GM18858 (cell line): ENCODE measurements at regions not wholly inside any gene's neighbourhood (a gene's known extent, or its start where the extent isn't known, plus 50 kb on each side); places are given as distances from the start of the nearest gene placed in this dataset.
A peak's percentile ranks its signal among the peaks of the same experiment; 100 is the strongest.
"Not testable (repeated sequence)": the region's sequence is repeated elsewhere in the genome, so short reads cannot be mapped to it uniquely, and the experiment has no call there.

Experiments
- ATAC-seq: cut with Tn5 transposase; IDR thresholded peaks from one replicate; pipeline ENCODE4 v1.9.1; 2021; ENCODE audit not compliant: unreplicated experiment

- ATAC-seq: no peak
Measured at GRCh38 chr11:103584021-103584420, 452.4 kb upstream of the DDI1 start.

- no peak for ATAC-seq
Measured at GRCh38 chr11:103584720-103585119, 451.7 kb upstream of the DDI1 start.

GRCh38 chr11:103585401-103585800 is 451.0 kb upstream of the DDI1 start:
- ATAC-seq: no peak

GRCh38 chr11:103585911-103586310 is 450.5 kb upstream of the DDI1 start:
- no peak for ATAC-seq

DNA sequence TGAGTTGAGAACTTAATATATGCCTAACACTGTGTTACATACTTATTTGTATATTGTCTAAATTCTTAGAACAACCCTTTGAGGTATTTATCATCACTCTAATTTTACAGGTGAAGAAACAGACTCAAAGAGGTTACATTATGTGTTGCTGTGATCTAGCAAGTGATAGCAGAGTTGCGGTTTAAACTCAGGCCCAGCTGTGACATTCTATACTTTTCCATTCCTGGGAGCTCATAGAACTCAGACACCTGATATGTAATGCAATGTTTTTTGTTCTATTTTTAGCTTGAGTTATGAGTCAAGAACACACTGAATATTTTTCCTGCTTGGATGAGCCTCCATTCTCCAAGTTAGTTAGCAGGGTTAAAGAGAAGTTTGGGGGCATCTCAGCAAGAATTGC is 449.7 kb upstream of the DDI1 start:
- no peak for ATAC-seq

- no peak for ATAC-seq
Measured at GRCh38 chr11:103587901-103588788, 448.3 kb upstream of the DDI1 start.

- no peak for ATAC-seq
Measured at GRCh38 chr11:103591554-103591953, 444.9 kb upstream of the DDI1 start.

GRCh38 chr11:103594283-103594682 is 442.2 kb upstream of the DDI1 start:
- no peak for ATAC-seq

GRCh38 chr11:103596315-103596714 is 440.1 kb upstream of the DDI1 start:
- ATAC-seq: no peak

GRCh38 chr11:103601225-103601846 is 435.1 kb upstream of the DDI1 start:
- ATAC-seq: peak; percentile 99

DNA sequence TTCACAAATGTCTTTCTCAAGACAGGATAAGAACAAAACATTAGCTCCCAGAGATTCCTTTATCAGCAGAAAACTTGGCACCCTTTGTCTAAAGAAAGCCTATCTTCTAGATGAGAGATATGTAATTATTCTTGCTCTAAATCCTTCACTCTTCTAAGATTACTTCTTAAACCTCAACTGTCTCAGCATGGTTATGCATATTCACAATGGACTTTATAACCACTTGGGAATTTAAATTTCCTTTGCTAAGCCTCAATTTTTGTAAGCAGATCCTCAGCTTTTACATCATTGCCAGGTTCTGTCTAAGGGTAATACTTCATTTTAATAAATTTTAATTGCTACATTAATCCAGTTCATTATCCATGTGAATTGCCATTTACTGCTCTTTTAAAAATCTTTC is 433.6 kb upstream of the DDI1 start:
- no peak for ATAC-seq

- no peak for ATAC-seq
Measured at GRCh38 chr11:103604310-103604709, 432.1 kb upstream of the DDI1 start.

- ATAC-seq: no peak
Measured at GRCh38 chr11:103608566-103608965, 427.9 kb upstream of the DDI1 start.

DNA sequence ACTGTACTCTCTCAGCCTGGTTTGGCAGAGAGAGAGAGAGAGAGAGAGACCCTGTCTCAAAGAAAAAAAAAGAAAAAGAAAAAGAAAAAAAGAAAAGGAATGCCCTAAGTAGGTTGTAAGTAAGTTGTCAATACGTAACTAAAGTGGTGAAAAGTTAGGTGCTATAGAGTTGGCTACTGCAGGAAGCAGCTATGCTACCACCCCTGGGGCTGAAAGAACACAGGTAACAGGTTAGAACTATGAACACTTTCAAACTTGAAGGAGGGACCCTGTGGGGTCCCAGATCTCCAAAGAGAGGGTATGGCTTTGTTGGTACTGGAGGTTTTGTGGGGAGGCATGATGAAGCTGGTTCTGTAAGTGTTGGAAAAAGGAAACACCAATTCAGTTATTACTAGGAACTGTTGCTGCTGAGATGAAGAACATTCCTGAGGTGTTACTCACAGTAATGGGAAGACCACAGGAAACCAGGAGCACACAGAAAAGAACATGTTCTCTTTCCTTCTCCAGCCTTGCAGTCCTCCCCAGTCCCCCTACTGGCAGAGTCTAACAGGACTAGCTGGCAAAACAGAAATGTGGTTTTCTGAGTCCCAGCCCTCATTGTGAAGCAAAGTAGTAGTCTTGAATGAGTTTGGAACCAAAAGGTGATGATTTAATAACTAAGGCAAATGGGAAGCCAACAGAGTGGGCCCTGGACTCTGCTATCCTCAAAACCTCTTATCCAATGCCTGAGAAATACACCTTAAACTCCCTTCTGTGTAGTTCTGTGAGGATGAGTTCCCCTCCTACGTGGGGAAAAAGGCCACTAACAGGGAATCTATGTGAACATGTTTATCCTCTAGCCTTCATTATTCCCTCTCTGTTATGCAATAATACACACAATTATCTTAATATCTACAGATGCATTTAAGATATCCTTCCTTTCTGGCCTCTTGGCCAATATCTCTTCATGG is 427.0 kb upstream of the DDI1 start:
- ATAC-seq: no peak

GRCh38 chr11:103610435-103610834 is 426.0 kb upstream of the DDI1 start:
- ATAC-seq: no peak

DNA sequence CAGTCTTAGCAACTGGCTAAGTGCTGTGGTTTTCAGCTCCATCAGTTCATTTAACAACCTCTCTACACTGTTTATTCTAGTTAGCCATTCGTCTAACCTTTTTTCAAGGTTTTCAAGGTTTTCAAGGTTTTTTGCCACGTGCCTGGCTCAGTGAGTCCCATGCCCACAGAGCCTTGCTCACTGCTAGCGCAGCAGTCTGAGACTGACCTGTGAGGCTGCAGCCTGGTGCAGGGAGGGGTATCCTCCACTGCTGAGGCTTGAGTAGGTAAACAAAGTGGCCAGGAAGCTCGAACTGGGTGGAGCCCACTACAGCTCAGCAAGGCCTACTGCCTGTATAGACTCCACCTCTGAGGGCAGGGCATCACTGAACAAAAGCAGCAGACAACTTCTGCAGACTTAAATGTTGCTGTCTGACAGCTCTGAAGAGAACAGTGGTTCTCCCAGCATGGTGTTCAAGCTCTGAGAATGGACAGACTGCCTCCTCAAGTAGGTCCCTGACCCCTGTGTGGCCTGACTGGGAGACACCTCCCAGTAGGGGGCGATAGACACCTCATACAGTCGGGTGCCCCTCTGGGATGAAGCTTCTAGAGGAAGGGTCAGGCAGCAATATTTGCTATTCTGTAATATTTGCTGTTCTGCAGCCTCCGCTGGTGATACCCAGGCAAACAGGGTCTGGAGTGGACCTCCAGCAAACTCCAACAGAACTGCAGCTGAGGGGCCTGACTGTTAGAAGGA is 424.7 kb upstream of the DDI1 start:
- ATAC-seq: not testable (repeated sequence)

- not testable (repeated sequence) for ATAC-seq
Measured at GRCh38 chr11:103612451-103612850, 424.0 kb upstream of the DDI1 start.

DNA sequence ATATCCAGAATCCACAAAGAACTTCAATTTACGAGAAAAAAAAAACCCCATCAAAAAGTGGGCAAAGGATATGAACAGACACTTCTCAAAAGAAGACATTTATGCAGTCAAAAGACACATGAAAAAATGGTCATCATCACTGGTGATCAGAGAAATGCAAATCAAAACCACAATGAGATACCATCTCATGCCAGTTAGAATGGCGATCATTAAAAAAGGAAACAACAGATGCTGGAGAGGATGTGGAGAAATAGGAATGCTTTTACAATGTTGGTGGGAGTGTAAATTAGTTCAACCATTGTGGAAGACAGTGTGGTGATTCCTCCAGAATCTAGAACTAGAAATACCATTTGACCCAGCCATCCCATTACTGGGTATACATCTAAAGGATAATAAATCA is 419.9 kb upstream of the DDI1 start:
- not testable (repeated sequence) for ATAC-seq

- ATAC-seq: no peak
Measured at GRCh38 chr11:103618528-103618927, 417.9 kb upstream of the DDI1 start.

DNA sequence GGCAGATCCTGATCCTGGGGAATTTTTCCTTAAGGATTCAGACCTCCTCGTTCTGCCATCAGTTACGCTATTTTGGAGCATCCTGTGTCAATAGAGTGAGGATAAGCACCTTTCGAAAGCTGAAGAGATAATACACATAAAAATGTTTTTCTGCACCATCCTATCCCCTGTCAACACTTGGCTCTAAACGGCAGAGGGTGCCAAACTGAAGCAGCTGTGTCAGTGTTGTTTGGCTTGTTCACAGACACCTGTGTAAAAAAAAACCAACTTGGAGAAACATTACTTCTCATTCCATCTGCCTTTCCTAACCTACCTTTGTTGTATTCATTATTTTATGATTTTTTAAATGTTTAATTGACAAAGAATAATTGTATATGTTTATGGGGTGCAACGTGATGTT is 417.0 kb upstream of the DDI1 start:
- ATAC-seq: no peak

DNA sequence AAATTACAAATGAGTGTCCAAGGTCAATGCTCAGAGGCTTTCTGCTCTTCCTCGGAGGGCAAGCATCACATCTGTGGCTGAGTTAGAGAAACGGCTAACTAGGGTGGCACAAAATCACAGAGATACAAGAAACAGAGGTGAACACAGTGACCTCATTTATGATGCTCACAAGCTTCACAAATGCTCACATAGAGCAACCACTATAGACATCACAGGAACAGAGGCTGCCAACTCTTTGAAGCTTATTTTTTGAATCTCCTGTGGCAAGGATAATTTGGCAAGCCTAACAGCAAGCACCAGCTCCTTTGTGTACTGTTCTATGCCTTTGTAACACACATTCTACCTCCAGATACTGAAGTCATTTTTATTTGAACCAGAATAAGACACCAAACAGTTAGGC is 416.5 kb upstream of the DDI1 start:
- no peak for ATAC-seq
